GM21447 (cell line): ENCODE measurements at regions not wholly inside any gene's neighbourhood (a gene's known extent, or its start where the extent isn't known, plus 50 kb on each side); places are given as distances from the start of the nearest gene placed in this dataset.

ENCODE experiments used
- ATAC-seq: cut with Tn5 transposase; IDR thresholded peaks from one replicate; pipeline ENCODE4 v1.9.1; 2021; ENCODE audit not compliant: unreplicated experiment

- no peak for ATAC-seq
These were observed 445.4 kb downstream of the GALC start for GRCh38 chr14:87547536-87547935.

GRCh38 chr14:87542288-87542687 lies 450.7 kb downstream of the GALC start:
- ATAC-seq, result no peak

- ATAC-seq, result no peak
These were observed 452.6 kb downstream of the GALC start for GRCh38 chr14:87540339-87540738.

- ATAC-seq, result no peak
These were observed 463.9 kb downstream of the GALC start for GRCh38 chr14:87529081-87529480.

- no peak for ATAC-seq
These were observed 466.3 kb downstream of the GALC start for GRCh38 chr14:87526731-87527130.

GRCh38 chr14:87524011-87524410 lies 469.0 kb downstream of the GALC start:
- no peak for ATAC-seq

- ATAC-seq, result no peak
These were observed 470.4 kb downstream of the GALC start for GRCh38 chr14:87522575-87522974.

GRCh38 chr14:87508333-87508732 lies 484.6 kb downstream of the GALC start:
- no peak for ATAC-seq

- ATAC-seq, result no peak
These were observed 489.3 kb downstream of the GALC start for GRCh38 chr14:87503711-87504110.

GRCh38 chr14:87497301-87497700 lies 495.7 kb downstream of the GALC start:
- ATAC-seq, result no peak

- ATAC-seq, result no peak
These were observed 499.0 kb downstream of the GALC start for GRCh38 chr14:87494010-87494409.

GRCh38 chr14:87492561-87492960 lies 500.4 kb downstream of the GALC start:
- no peak for ATAC-seq

- ATAC-seq, result no peak
These were observed 501.2 kb downstream of the GALC start for GRCh38 chr14:87491816-87492215.

- ATAC-seq, result no peak
These were observed 503.7 kb downstream of the GALC start for GRCh38 chr14:87489196-87489819.

- no peak for ATAC-seq
These were observed 509.4 kb downstream of the GALC start for GRCh38 chr14:87483271-87484260.

- ATAC-seq, result no peak
These were observed 524.5 kb downstream of the GALC start for GRCh38 chr14:87468531-87468930.

- no peak for ATAC-seq
These were observed 525.4 kb downstream of the GALC start for GRCh38 chr14:87467578-87467977.

GRCh38 chr14:87465770-87466169 lies 527.2 kb downstream of the GALC start:
- ATAC-seq, result no peak

GRCh38 chr14:87461704-87462103 lies 531.3 kb downstream of the GALC start:
- no peak for ATAC-seq

GRCh38 chr14:87457720-87458119 lies 535.3 kb downstream of the GALC start:
- ATAC-seq, result no peak

GRCh38 chr14:87450193-87450592 lies 542.8 kb downstream of the GALC start:
- ATAC-seq, result no peak

- ATAC-seq, result no peak
These were observed 544.0 kb downstream of the GALC start for GRCh38 chr14:87449016-87449415.
